OCI-LY3 (cell line): ENCODE measurements at regions not wholly inside any gene's neighbourhood (a gene's known extent, or its start where the extent isn't known, plus 50 kb on each side); places are given as distances from the start of the nearest gene placed in this dataset.

ENCODE experiments used
- H2AFZ ChIP-seq: fragments of 200-600, 300-600 bp; shearing (Covaris generic); 2 replicates; pipeline ENCODE4 v1.6.0; 2014; ENCODE audit warnings: antibody characterized with exemption, low read depth, low read length
- H3K27ac ChIP-seq: fragments of 200-600, 300-600 bp; sonication (generic); 2 replicates; pipeline ENCODE4 v1.5.1; 2014; ENCODE audit warnings: mild to moderate bottlenecking, low read length, moderate library complexity, mixed read lengths
- H3K27me3 ChIP-seq: fragments of 200-600, 300-600 bp; sonication (generic); 2 replicates; pipeline ENCODE4 v1.6.1; 2014; ENCODE audit warnings: low read depth, low read length, mixed read lengths
- H3K36me3 ChIP-seq: fragments of 200-600, 300-600 bp; sonication (generic); replicated peaks from 2 replicates; pipeline ENCODE3; 2014; ENCODE audit warnings: low read depth, low read length, mixed read lengths
- H3K4me1 ChIP-seq: fragments of 300-600, 200-600 bp; sonication (generic); 2 replicates; pipeline ENCODE4 v1.6.1; 2014; ENCODE audit warnings: low read length, mixed read lengths
- H3K4me2 ChIP-seq: fragments of 200-600, 300-600 bp; sonication (generic); 2 replicates; pipeline ENCODE4 v1.6.1; 2014; ENCODE audit warnings: low read length, mixed read lengths
- H3K4me3 ChIP-seq: fragments of 300-600, 200-600 bp; sonication (generic); 2 replicates; pipeline ENCODE4 v1.5.1; 2014; ENCODE audit warnings: antibody characterized with exemption, mild to moderate bottlenecking, low read length, moderate library complexity
- H3K79me2 ChIP-seq: fragments of 300-600, 200-600 bp; shearing (Covaris generic); 2 replicates; pipeline ENCODE4 v1.6.1; 2014; ENCODE audit warnings: mild to moderate bottlenecking, low read length, mixed read lengths
- H3K9ac ChIP-seq: fragments of 300-600, 200-600 bp; shearing (Covaris generic); 2 replicates; pipeline ENCODE4 v1.6.0; 2014; ENCODE audit warnings: mild to moderate bottlenecking, low read length, moderate library complexity
- H3K9me3 ChIP-seq: fragments of 200-600, 300-600 bp; shearing (Covaris generic); 2 replicates; pipeline ENCODE4 v1.6.1; 2014; ENCODE audit warnings: low read length, mixed read lengths; ENCODE audit not compliant: insufficient read depth
- H4K20me1 ChIP-seq: fragments of 200-600, 300-600 bp; sonication (generic); 2 replicates; pipeline ENCODE4 v1.6.1; 2016; ENCODE audit warnings: low read length, mixed read lengths; ENCODE audit not compliant: insufficient read depth
- EZH2phosphoT487 ChIP-seq: fragments of 200-600 bp; shearing (Covaris generic); IDR thresholded peaks from 2 replicates; pipeline ENCODE4 v1.6.1; 2018; ENCODE audit warnings: antibody characterized with exemption, mixed run types, low read depth
- TF ChIP-seq, protein P1 (sequence below): fragments of 200-600, 300-600 bp; sonication (generic); IDR thresholded peaks from 2 replicates; pipeline ENCODE4 v1.5.1; 2014; ENCODE audit warnings: antibody characterized with exemption, low read length, low read depth

DNA sequence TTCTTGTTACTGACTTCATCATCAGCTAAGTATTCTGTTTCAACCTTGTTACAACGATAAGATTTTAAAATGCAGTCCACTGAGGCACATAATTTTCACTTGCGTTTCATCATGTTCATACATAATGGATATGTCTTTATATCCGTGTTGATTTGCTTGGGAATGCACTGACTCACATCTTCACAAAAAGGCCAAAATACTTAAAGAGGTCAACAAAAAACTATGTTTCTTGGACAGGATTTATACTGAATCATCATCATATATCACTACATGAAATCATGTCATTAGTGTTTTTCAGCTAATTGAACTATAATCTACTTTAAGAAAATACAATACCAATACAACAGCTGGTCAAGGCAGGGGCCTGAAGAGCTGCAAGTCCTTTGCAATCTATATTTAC is 324.5 kb upstream of the KLF6 start:
- Histone ChIP-seq H3K27ac (no peak overlapping the region), H3K4me1 (no peaks in the 10 kb centered on the region), H4K20me1 (no peaks in the 10 kb centered on the region), H3K27me3 (no peaks in the 10 kb centered on the region), H3K9me3 (no peaks in the 10 kb centered on the region), H3K4me3 (no peak overlapping the region), H2AFZ (no peak overlapping the region), H3K4me2 (no peak overlapping the region), H3K36me3 (no peaks in the 10 kb centered on the region), H3K79me2 (no peaks in the 10 kb centered on the region), H3K9ac (no peak overlapping the region)
- TF ChIP-seq, protein P1, sequence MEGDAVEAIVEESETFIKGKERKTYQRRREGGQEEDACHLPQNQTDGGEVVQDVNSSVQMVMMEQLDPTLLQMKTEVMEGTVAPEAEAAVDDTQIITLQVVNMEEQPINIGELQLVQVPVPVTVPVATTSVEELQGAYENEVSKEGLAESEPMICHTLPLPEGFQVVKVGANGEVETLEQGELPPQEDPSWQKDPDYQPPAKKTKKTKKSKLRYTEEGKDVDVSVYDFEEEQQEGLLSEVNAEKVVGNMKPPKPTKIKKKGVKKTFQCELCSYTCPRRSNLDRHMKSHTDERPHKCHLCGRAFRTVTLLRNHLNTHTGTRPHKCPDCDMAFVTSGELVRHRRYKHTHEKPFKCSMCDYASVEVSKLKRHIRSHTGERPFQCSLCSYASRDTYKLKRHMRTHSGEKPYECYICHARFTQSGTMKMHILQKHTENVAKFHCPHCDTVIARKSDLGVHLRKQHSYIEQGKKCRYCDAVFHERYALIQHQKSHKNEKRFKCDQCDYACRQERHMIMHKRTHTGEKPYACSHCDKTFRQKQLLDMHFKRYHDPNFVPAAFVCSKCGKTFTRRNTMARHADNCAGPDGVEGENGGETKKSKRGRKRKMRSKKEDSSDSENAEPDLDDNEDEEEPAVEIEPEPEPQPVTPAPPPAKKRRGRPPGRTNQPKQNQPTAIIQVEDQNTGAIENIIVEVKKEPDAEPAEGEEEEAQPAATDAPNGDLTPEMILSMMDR, result no peak
- TF ChIP-seq EZH2phosphoT487, result no peak

DNA sequence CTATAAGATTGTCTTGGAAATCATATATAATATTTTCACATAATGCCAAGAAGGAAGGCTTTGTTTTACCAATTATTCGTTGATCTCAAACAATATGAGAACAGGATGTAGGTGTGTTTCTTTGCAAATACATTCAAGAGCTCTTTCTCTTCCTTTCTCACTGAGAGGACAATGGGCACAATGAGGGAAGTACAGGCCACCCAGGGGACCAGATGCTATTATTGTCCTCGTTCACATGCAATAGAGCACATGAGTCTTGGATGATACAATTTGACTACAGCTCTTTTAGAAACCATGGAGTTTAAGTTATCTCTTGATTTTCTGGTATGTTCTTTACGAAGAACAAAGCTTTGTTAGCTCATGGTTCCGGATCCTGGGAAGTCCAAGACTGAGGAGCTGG is 323.7 kb upstream of the KLF6 start:
- Histone ChIP-seq H4K20me1 (no peaks in the 10 kb centered on the region), H3K4me3 (no peak overlapping the region), H3K27ac (no peak overlapping the region), H3K4me2 (no peak overlapping the region), H3K4me1 (no peaks in the 10 kb centered on the region), H3K79me2 (no peaks in the 10 kb centered on the region), H3K9ac (no peak overlapping the region), H2AFZ (no peak overlapping the region), H3K27me3 (no peaks in the 10 kb centered on the region), H3K9me3 (no peaks in the 10 kb centered on the region), H3K36me3 (no peaks in the 10 kb centered on the region)
- no peak for TF ChIP-seq EZH2phosphoT487
- TF ChIP-seq, protein P1, result no peak

DNA sequence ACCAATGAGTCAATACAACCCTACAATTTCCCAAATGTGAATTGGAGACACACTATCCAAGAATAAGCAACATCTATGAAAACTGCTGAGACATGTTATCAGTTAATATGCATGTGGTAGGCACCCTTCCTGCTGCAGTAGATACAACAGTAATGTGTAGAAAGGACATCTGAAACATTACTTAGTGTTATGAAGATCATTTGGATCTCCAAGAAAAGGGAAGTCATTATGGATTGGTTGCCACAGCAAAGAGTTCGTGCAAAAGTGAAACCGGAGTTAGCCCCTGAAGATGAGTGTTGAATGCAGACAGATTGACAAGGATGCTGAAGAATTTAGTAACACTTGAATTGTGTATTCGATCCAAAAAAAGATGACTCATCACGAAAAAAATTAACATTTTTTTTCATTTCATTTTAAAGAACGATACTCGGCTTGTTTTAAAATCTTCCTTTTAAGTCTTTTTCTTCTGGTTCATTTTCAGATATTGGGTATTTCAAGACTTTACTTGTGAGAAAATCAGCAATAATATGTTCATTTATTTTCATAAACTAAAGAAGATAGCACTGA is 322.4 kb upstream of the KLF6 start:
- TF ChIP-seq EZH2phosphoT487, result no peak
- TF ChIP-seq, protein P1, result no peak
- Histone ChIP-seq H4K20me1 (no peaks in the 10 kb centered on the region), H3K9me3 (no peaks in the 10 kb centered on the region), H3K4me1 (peaks cover under 1% of the 10 kb centered on the region; the same call in 1 of the 2 replicates), H3K4me3 (no peak overlapping the region), H2AFZ (no peak overlapping the region), H3K4me2 (no peak overlapping the region), H3K36me3 (no peaks in the 10 kb centered on the region), H3K9ac (no peak overlapping the region), H3K27ac (no peak overlapping the region), H3K27me3 (no peaks in the 10 kb centered on the region), H3K79me2 (no peaks in the 10 kb centered on the region)

DNA sequence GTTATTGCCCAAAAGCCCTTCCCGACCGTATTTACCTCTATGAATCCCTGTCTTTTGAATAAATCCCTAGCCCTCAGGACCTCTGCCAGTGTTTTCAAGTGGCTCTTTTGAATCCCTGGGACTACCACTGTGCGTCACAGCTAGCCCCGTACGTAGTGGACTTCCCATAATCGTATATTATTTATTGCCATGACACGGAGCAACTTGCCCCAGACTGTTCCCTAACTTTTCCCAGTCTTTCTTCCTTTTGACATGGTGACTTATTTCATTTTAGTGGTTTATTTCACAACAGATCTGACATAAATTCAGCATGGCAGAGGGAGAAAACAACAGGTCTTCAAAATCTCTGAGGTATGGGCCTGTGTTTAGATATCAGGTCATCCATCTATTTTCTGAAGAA is 318.6 kb upstream of the KLF6 start:
- Histone ChIP-seq H3K4me2 (no peak overlapping the region), H3K36me3 (no peaks in the 10 kb centered on the region), H3K27ac (no peak overlapping the region), H3K27me3 (peaks cover 4% of the 10 kb centered on the region; the same call in 1 of the 2 replicates), H4K20me1 (no peaks in the 10 kb centered on the region), H3K79me2 (no peaks in the 10 kb centered on the region), H3K4me3 (no peak overlapping the region), H3K4me1 (peaks cover 20% of the 10 kb centered on the region), H3K9ac (no peak overlapping the region), H2AFZ (no peak overlapping the region), H3K9me3 (no peaks in the 10 kb centered on the region)
- no peak for TF ChIP-seq EZH2phosphoT487
- TF ChIP-seq, protein P1, result no peak
